MM.1S (cell line): ENCODE measurements at regions not wholly inside any gene's neighbourhood (a gene's known extent, or its start where the extent isn't known, plus 50 kb on each side); places are given as distances from the start of the nearest gene placed in this dataset.

Experiments used
- EZH2 ChIP-seq: fragments of 300-600 bp; sonication (generic); optimal IDR thresholded peaks from 2 replicates; pipeline ENCODE3; 2017; ENCODE audit warnings: low read depth, mild to moderate bottlenecking, antibody characterized with exemption, low read length, mixed read lengths
- TF ChIP-seq, protein P1 (sequence below): fragments of 300-600 bp; sonication (generic); IDR thresholded peaks from 2 replicates; pipeline ENCODE4 v1.5.1; 2016; ENCODE audit warnings: antibody characterized with exemption, low read length, mixed read lengths

DNA sequence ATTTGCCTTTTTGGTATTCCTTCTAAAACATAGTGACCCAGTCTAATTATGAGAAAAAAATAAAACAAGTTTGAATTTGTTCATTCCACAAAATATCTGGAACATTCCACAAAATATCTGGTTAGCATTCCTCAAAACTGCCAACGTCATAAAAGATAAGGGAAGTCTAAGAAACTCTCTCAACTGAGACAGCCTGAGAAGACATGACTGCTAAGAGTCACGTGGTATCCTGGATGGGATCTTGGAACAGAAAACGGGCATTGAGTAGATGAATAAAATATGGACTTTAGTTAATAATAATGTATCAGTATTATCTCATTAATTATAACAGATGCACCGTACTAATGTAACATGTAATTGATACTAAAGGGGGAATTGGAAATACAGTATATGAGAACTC lies 280.9 kb downstream of the ARAP2 start:
- TF ChIP-seq, protein P1, sequence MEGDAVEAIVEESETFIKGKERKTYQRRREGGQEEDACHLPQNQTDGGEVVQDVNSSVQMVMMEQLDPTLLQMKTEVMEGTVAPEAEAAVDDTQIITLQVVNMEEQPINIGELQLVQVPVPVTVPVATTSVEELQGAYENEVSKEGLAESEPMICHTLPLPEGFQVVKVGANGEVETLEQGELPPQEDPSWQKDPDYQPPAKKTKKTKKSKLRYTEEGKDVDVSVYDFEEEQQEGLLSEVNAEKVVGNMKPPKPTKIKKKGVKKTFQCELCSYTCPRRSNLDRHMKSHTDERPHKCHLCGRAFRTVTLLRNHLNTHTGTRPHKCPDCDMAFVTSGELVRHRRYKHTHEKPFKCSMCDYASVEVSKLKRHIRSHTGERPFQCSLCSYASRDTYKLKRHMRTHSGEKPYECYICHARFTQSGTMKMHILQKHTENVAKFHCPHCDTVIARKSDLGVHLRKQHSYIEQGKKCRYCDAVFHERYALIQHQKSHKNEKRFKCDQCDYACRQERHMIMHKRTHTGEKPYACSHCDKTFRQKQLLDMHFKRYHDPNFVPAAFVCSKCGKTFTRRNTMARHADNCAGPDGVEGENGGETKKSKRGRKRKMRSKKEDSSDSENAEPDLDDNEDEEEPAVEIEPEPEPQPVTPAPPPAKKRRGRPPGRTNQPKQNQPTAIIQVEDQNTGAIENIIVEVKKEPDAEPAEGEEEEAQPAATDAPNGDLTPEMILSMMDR = no peak
- no peak for TF ChIP-seq EZH2
